Peyer's patch (tissue), 4 donors: ENCODE measurements at regions not wholly inside any gene's neighbourhood (a gene's known extent, or its start where the extent isn't known, plus 50 kb on each side); places are given as distances from the start of the nearest gene placed in this dataset.

Source experiments
- DNase-seq, 3 donors: peaks; one replicate each; pipeline ENCODE4 v3.0.0-alpha.2; 2017 to 2019
- H3K27ac ChIP-seq, 4 donors: fragments of 200-600 bp; sonication (generic); one replicate each; pipeline ENCODE4 v1.5.1; 2016 to 2019
- H3K27me3 ChIP-seq, 2 donors: fragments of 200-600 bp; sonication (generic); one replicate each; pipeline ENCODE4 v1.5.1; 2019
- H3K36me3 ChIP-seq, 3 donors: fragments of 200-600 bp; sonication (generic); one replicate each; pipeline ENCODE4 v1.5.1; 2016 to 2019
- H3K4me1 ChIP-seq, 4 donors: fragments of 200-600 bp; sonication (generic); one replicate each; pipeline ENCODE4 v1.5.1; 2016 to 2019
- H3K4me3 ChIP-seq, 4 donors: fragments of 200-600 bp; sonication (generic); 1 replicate in 3 of 4; 2 replicates in 1 of 4; pipeline ENCODE4 v1.5.1; 2016 to 2019; ENCODE audit warnings: mild to moderate bottlenecking in 1 of 4
- H3K9me3 ChIP-seq, 4 donors: fragments of 200-600 bp; sonication (generic); one replicate each; pipeline ENCODE4 v1.5.1; 2016 to 2019; ENCODE audit warnings: mild to moderate bottlenecking in 1 of 4
- CTCF ChIP-seq, 6 experiments: fragments of 450-650 bp in 4 of 6; fragments of 200-600 bp in 2 of 6; sonication (generic) in 1 of 6; IDR thresholded peaks; one replicate each; pipeline ENCODE4 v1.5.1; 2017 to 2019; ENCODE audit warnings: antibody characterized with exemption in 6 of 6, mild to moderate bottlenecking in 3 of 6, moderate library complexity in 1 of 6
- POLR2A ChIP-seq, 2 donors: fragments of 450-650 bp; IDR thresholded peaks; one replicate each; pipeline ENCODE4 v1.5.1; 2017; ENCODE audit warnings: antibody characterized with exemption in 2 of 2, mild to moderate bottlenecking in 2 of 2, moderate library complexity in 2 of 2

GRCh38 chr4:166280642-166281041 is 407.6 kb downstream of the TLL1 start:
- Histone ChIP-seq H3K4me3 (no peak overlapping the region), H3K27me3 (no peaks in the 10 kb centered on the region), H3K9me3 (no peaks in the 10 kb centered on the region), H3K27ac (no peak overlapping the region), H3K36me3 (no peaks in the 10 kb centered on the region), H3K4me1 (no peaks in the 10 kb centered on the region)
- DNase-seq = no peak
- TF ChIP-seq POLR2A (IDR thresholded peaks at IDR 0.05) (no peak), CTCF (IDR thresholded peaks at IDR 0.05) (no peak)

- no peaks in the 10 kb centered on the region for H3K27me3 ChIP-seq
- TF ChIP-seq CTCF (IDR thresholded peaks at IDR 0.05) (no peak), POLR2A (IDR thresholded peaks at IDR 0.05) (no peak)
- H3K36me3 ChIP-seq = no peaks in the 10 kb centered on the region
- no peaks in the 10 kb centered on the region for H3K4me1 ChIP-seq
- no peak overlapping the region for H3K27ac ChIP-seq
- no peak overlapping the region for H3K4me3 ChIP-seq
- H3K9me3 ChIP-seq = no peaks in the 10 kb centered on the region
- DNase-seq = no peak
Measured at GRCh38 chr4:166282081-166282770, 409.2 kb downstream of the TLL1 start.

GRCh38 chr4:166284221-166284620 is 411.2 kb downstream of the TLL1 start:
- no peaks in the 10 kb centered on the region for H3K4me1 ChIP-seq
- H3K27ac ChIP-seq = no peak overlapping the region
- no peaks in the 10 kb centered on the region for H3K36me3 ChIP-seq
- TF ChIP-seq POLR2A (IDR thresholded peaks at IDR 0.05) (no peak), CTCF (IDR thresholded peaks at IDR 0.05) (no peak)
- DNase-seq = no peak
- no peaks in the 10 kb centered on the region for H3K27me3 ChIP-seq
- H3K4me3 ChIP-seq = no peak overlapping the region
- no peaks in the 10 kb centered on the region for H3K9me3 ChIP-seq

GRCh38 chr4:166290426-166290825 is 417.4 kb downstream of the TLL1 start:
- DNase-seq = no peak
- TF ChIP-seq CTCF (IDR thresholded peaks at IDR 0.05) = no peak
- no peak for TF ChIP-seq POLR2A (IDR thresholded peaks at IDR 0.05)
- no peaks in the 10 kb centered on the region for H3K9me3 ChIP-seq
- no peaks in the 10 kb centered on the region for H3K36me3 ChIP-seq
- no peak overlapping the region for H3K27ac ChIP-seq
- no peak overlapping the region for H3K4me3 ChIP-seq
- no peaks in the 10 kb centered on the region for H3K27me3 ChIP-seq
- H3K4me1 ChIP-seq = no peaks in the 10 kb centered on the region

GRCh38 chr4:166293556-166293955 is 420.5 kb downstream of the TLL1 start:
- Histone ChIP-seq H3K27me3 (no peaks in the 10 kb centered on the region), H3K4me1 (no peaks in the 10 kb centered on the region), H3K27ac (no peak overlapping the region), H3K9me3 (no peaks in the 10 kb centered on the region), H3K4me3 (no peak overlapping the region), H3K36me3 (no peaks in the 10 kb centered on the region)
- DNase-seq = no peak
- no peak for TF ChIP-seq POLR2A (IDR thresholded peaks at IDR 0.05)
- no peak for TF ChIP-seq CTCF (IDR thresholded peaks at IDR 0.05)

- H3K4me1 ChIP-seq = no peaks in the 10 kb centered on the region
- H3K27me3 ChIP-seq = no peaks in the 10 kb centered on the region
- no peak for TF ChIP-seq POLR2A (IDR thresholded peaks at IDR 0.05)
- TF ChIP-seq CTCF (IDR thresholded peaks at IDR 0.05) = no peak
- H3K27ac ChIP-seq = no peak overlapping the region
- DNase-seq = no peak
- H3K9me3 ChIP-seq = no peaks in the 10 kb centered on the region
- H3K4me3 ChIP-seq = no peak overlapping the region
- no peaks in the 10 kb centered on the region for H3K36me3 ChIP-seq
Measured at GRCh38 chr4:166301266-166301665, 428.2 kb downstream of the TLL1 start.
